GM18505 (cell line): ENCODE measurements at regions not wholly inside any gene's neighbourhood (a gene's known extent, or its start where the extent isn't known, plus 50 kb on each side); places are given as distances from the start of the nearest gene placed in this dataset.

Experiments
- ATAC-seq: cut with Tn5 transposase; IDR thresholded peaks from one replicate; pipeline ENCODE4 v1.9.1; 2021; ENCODE audit not compliant: unreplicated experiment
- POLR2A ChIP-seq: IDR thresholded peaks from 4 replicates; pipeline ENCODE4 v1.6.1; 2011; ENCODE audit warnings: borderline replicate concordance; ENCODE audit not compliant: insufficient read depth, insufficient read length; ENCODE audit errors: extremely low read depth

- no peak for TF ChIP-seq POLR2A
- no peak for ATAC-seq
These were observed 148.6 kb downstream of the BMP4 start for GRCh38 chr14:53808042-53808441.

- no peak for ATAC-seq
- no peak for TF ChIP-seq POLR2A
These were observed 149.1 kb downstream of the BMP4 start for GRCh38 chr14:53807542-53807941.

GRCh38 chr14:53807108-53807507, 149.5 kb downstream of the BMP4 start:
- no peak for ATAC-seq
- TF ChIP-seq POLR2A, result no peak

GRCh38 chr14:53796734-53797133, 159.9 kb downstream of the BMP4 start:
- ATAC-seq, result no peak
- no peak for TF ChIP-seq POLR2A

GRCh38 chr14:53793790-53794505, 162.7 kb downstream of the BMP4 start:
- no peak for ATAC-seq
- no peak for TF ChIP-seq POLR2A

- ATAC-seq, result no peak
- no peak for TF ChIP-seq POLR2A
These were observed 163.7 kb downstream of the BMP4 start for GRCh38 chr14:53792909-53793308.

- no peak for ATAC-seq
- TF ChIP-seq POLR2A, result no peak
These were observed 165.7 kb downstream of the BMP4 start for GRCh38 chr14:53790731-53791500.

GRCh38 chr14:53788566-53788965, 168.1 kb downstream of the BMP4 start:
- TF ChIP-seq POLR2A, result no peak
- ATAC-seq, result no peak

GRCh38 chr14:53786045-53786444, 170.6 kb downstream of the BMP4 start:
- TF ChIP-seq POLR2A, result no peak
- no peak for ATAC-seq

- no peak for ATAC-seq
- TF ChIP-seq POLR2A, result no peak
These were observed 171.9 kb downstream of the BMP4 start for GRCh38 chr14:53784688-53785087.

GRCh38 chr14:53783256-53783655, 173.4 kb downstream of the BMP4 start:
- no peak for ATAC-seq

GRCh38 chr14:53780051-53780555, 176.5 kb downstream of the BMP4 start:
- ATAC-seq, result no peak
- TF ChIP-seq POLR2A, result no peak

More at GRCh38 chr14:53783256-53783655, 173.4 kb downstream of the BMP4 start:
- no peak for TF ChIP-seq POLR2A

GRCh38 chr14:53779301-53779700, 177.3 kb downstream of the BMP4 start:
- no peak for ATAC-seq
- TF ChIP-seq POLR2A, result no peak

- no peak for ATAC-seq
- TF ChIP-seq POLR2A, result no peak
These were observed 178.4 kb downstream of the BMP4 start for GRCh38 chr14:53778263-53778662.
